ENCODE measurements at regions not wholly inside any gene's neighbourhood (a gene's known extent, or its start where the extent isn't known, plus 50 kb on each side); places are given as distances from the start of the nearest gene placed in this dataset.

GRCh38 chr5:163360656-163361055, 76.7 kb upstream of the CCNG1 start:
- no peak overlapping the region for H3K4me3 ChIP-seq (ENCODE audit: low read depth, low read length)
- TF ChIP-seq CTCF (IDR thresholded peaks at IDR 0.05; ENCODE audit: insufficient read depth, low read length), result no peak
- DNase-seq (ENCODE audit: low read depth), result no peak

- TF ChIP-seq CTCF (IDR thresholded peaks at IDR 0.05; ENCODE audit: insufficient read depth, low read length), result no peak
- H3K4me3 ChIP-seq (ENCODE audit: low read depth, low read length), result no peak overlapping the region
- DNase-seq (ENCODE audit: low read depth), result no peak
Measured at GRCh38 chr5:163361450-163361849, 75.9 kb upstream of the CCNG1 start.

GRCh38 chr5:163362840-163363371, 74.5 kb upstream of the CCNG1 start:
- H3K4me3 ChIP-seq (ENCODE audit: low read depth, low read length), result no peak overlapping the region
- DNase-seq (ENCODE audit: low read depth), result peak; percentile 85
- TF ChIP-seq CTCF (IDR thresholded peaks at IDR 0.05; ENCODE audit: insufficient read depth, low read length), result no peak

- no peak for TF ChIP-seq CTCF (IDR thresholded peaks at IDR 0.05; ENCODE audit: insufficient read depth, low read length)
- no peak overlapping the region for H3K4me3 ChIP-seq (ENCODE audit: low read depth, low read length)
- peak; percentile 72 for DNase-seq (ENCODE audit: low read depth)
Measured at GRCh38 chr5:163363389-163363788, 74.0 kb upstream of the CCNG1 start.

- no peak overlapping the region for H3K4me3 ChIP-seq (ENCODE audit: low read depth, low read length)
- TF ChIP-seq CTCF (IDR thresholded peaks at IDR 0.05; ENCODE audit: insufficient read depth, low read length), result no peak
Measured at GRCh38 chr5:163366757-163367156, 70.6 kb upstream of the CCNG1 start.

GRCh38 chr5:163369776-163370385, 67.5 kb upstream of the CCNG1 start:
- peak; percentile 29 for DNase-seq (ENCODE audit: low read depth)
- no peak for TF ChIP-seq CTCF (IDR thresholded peaks at IDR 0.05; ENCODE audit: insufficient read depth, low read length)
- H3K4me3 ChIP-seq (ENCODE audit: low read depth, low read length), result no peak overlapping the region

More at GRCh38 chr5:163366757-163367156, 70.6 kb upstream of the CCNG1 start:
- DNase-seq (ENCODE audit: low read depth), result no peak
